ENCODE measurements at regions not wholly inside any gene's neighbourhood (a gene's known extent, or its start where the extent isn't known, plus 50 kb on each side); places are given as distances from the start of the nearest gene placed in this dataset.

DNA sequence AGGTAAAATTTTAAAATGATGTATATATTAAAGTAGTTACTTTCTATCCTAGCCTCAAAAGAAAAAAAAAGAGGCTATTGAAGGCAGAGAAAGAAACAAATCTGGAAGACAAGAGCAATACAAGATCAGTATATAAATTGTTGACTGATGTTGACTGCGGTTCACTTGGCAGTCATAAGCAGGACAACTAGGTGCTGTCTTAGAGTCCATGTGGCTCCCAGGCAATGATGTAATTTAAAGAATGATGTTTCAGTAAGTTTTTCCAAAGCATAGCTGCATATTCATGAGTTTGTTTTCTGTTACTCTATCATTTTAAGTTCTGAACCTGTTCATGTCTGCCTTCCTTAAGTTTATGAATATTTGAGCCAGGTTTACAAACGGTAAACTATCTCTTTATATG lies 630.2 kb downstream of the FAT4 start:
- Histone ChIP-seq H3K27me3 (replicated peaks) (no peaks in the 10 kb centered on the region), H3K4me3 (ENCODE audit: low read depth, low read length) (no peak overlapping the region), H3K27ac (no peak overlapping the region), H3K36me3 (replicated peaks) (no peaks in the 10 kb centered on the region)
- no peak for DNase-seq
- TF ChIP-seq, protein P1, sequence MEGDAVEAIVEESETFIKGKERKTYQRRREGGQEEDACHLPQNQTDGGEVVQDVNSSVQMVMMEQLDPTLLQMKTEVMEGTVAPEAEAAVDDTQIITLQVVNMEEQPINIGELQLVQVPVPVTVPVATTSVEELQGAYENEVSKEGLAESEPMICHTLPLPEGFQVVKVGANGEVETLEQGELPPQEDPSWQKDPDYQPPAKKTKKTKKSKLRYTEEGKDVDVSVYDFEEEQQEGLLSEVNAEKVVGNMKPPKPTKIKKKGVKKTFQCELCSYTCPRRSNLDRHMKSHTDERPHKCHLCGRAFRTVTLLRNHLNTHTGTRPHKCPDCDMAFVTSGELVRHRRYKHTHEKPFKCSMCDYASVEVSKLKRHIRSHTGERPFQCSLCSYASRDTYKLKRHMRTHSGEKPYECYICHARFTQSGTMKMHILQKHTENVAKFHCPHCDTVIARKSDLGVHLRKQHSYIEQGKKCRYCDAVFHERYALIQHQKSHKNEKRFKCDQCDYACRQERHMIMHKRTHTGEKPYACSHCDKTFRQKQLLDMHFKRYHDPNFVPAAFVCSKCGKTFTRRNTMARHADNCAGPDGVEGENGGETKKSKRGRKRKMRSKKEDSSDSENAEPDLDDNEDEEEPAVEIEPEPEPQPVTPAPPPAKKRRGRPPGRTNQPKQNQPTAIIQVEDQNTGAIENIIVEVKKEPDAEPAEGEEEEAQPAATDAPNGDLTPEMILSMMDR (IDR thresholded peaks at IDR 0.05; ENCODE audit: low read depth, low read length, missing control alignments) = no peak
- in situ Hi-C loops (cut with HindIII; ENCODE audit: low pct_ligation_motif_present, low sequenced_read_pairs) = no loop called here

DNA sequence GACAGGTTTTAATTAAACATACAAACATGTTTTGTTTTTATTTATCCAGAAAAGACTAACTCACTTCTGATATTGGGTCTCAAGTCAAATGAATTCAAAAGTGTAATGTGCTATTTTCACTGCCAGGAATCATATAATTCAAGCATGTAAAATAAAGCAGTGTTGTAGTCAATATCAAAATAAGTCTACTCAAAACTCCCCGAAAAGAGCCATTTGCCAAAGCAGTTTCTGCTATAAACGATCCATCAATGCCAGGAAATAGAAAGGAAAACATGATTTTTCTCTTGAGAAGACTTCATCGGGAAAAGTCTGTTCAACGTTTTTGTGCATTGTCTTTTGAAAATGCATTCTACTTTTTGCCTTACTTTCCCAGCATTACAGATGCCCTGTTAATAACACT lies 633.3 kb downstream of the FAT4 start:
- in situ Hi-C loops (cut with HindIII; ENCODE audit: low pct_ligation_motif_present, low sequenced_read_pairs) = no loop called here
- no peaks in the 10 kb centered on the region for H3K27me3 ChIP-seq (replicated peaks)
- DNase-seq = no peak
- TF ChIP-seq, protein P1 (IDR thresholded peaks at IDR 0.05; ENCODE audit: low read depth, low read length, missing control alignments) = no peak
- H3K36me3 ChIP-seq (replicated peaks) = no peaks in the 10 kb centered on the region
- H3K27ac ChIP-seq = no peak overlapping the region
- no peak overlapping the region for H3K4me3 ChIP-seq (ENCODE audit: low read depth, low read length)

DNA sequence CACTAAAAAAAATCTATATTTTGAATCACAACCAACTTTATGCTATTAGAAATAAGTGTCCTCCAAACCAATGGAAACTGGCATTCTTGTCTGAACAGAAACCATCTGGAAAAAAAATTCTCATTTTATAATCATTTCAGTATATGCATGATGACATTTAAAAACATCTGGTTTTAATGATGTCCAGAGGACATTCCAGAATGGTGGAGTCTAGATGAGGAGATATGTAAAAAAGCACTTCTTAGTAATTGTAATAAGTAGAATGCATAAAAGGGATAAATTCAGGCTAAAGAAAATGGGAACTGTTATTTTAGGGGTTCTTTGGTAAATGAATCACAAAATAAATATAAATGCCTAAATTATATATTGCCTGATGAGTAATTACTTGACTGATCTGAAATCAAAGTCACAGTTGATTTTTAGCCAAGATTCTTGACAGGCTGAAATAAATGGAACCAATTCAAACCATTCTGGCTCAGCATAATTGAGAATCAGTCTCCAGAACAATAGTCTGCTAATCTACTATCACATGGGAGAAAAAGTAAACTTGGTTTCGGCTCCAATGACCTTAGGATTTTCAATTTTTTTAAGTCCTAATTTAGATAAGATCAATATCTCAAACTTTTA lies 636.6 kb downstream of the FAT4 start:
- Histone ChIP-seq H3K36me3 (replicated peaks) (no peaks in the 10 kb centered on the region), H3K27me3 (replicated peaks) (no peaks in the 10 kb centered on the region), H3K4me3 (ENCODE audit: low read depth, low read length) (no peak overlapping the region), H3K27ac (no peak overlapping the region)
- no peak for DNase-seq
- TF ChIP-seq, protein P1 (IDR thresholded peaks at IDR 0.05; ENCODE audit: low read depth, low read length, missing control alignments) = no peak
- in situ Hi-C loops (cut with HindIII; ENCODE audit: low pct_ligation_motif_present, low sequenced_read_pairs) = no loop called here

DNA sequence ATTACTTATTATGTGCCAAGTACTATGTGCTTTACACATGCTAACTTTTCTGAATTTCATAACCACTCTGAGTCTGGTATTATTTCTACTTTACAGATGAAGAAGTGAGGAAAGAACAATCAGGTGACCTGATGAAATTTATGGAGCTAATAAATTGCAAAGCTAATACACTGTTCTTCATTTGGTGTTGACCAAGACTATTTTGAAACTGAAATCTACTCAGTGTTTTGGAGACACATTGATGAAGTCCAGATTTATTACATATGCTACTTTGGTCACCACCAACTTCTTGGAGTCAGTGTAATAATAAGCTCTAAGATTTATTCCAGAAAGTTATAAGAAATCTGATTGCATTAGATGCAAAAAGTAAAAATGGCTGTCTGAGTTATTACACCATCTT lies 637.9 kb downstream of the FAT4 start:
- in situ Hi-C loops (cut with HindIII; ENCODE audit: low pct_ligation_motif_present, low sequenced_read_pairs) = no loop called here
- Histone ChIP-seq H3K4me3 (ENCODE audit: low read depth, low read length) (no peak overlapping the region), H3K27me3 (replicated peaks) (no peaks in the 10 kb centered on the region), H3K36me3 (replicated peaks) (no peaks in the 10 kb centered on the region), H3K27ac (no peak overlapping the region)
- DNase-seq = no peak
- TF ChIP-seq, protein P1 (IDR thresholded peaks at IDR 0.05; ENCODE audit: low read depth, low read length, missing control alignments) = no peak

DNA sequence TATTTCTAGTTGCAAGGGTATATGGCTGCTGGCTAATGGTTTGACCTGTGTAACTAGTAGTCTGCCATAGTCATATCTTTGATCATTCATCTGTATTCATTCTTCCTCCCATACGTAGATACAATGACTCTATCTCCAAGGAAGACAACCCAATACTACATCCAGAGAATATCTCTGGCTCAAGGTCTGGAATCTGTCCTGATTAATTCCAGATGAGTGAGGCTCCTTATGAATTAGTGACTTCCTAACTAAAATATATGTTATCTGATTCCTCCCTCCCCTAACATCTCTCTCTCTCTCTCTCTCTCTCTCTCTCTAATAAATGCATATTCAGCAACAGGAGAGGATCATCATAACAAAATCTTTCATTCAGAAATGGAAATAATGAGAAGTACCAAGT lies 641.5 kb downstream of the FAT4 start:
- TF ChIP-seq, protein P1 (IDR thresholded peaks at IDR 0.05; ENCODE audit: low read depth, low read length, missing control alignments) = no peak
- no peak for DNase-seq
- Histone ChIP-seq H3K27me3 (replicated peaks) (no peaks in the 10 kb centered on the region), H3K4me3 (ENCODE audit: low read depth, low read length) (no peak overlapping the region), H3K36me3 (replicated peaks) (no peaks in the 10 kb centered on the region), H3K27ac (no peak overlapping the region)
- in situ Hi-C loops (cut with HindIII; ENCODE audit: low pct_ligation_motif_present, low sequenced_read_pairs) = no loop called here

DNA sequence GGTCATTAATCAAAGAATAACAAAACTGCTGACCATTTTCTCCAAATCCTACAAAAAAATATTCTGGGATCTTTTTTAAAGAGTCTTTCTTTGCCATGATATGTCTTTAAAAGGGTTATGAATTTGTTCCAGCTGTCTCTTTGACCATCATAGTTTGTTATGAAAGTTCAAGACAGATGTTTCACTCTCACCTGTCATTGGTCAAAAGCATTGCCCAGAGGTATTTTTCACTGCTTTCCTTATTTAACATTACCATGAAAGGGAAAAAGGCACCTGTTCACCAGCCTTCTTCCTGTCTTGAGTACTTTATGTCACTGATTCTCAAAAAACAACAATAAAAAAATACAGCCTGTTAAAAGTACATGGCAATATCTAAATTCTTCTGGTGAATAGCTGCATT lies 643.8 kb downstream of the FAT4 start:
- TF ChIP-seq, protein P1 (IDR thresholded peaks at IDR 0.05; ENCODE audit: low read depth, low read length, missing control alignments) = no peak
- Histone ChIP-seq H3K36me3 (replicated peaks) (no peaks in the 10 kb centered on the region), H3K4me3 (ENCODE audit: low read depth, low read length) (no peak overlapping the region), H3K27me3 (replicated peaks) (no peaks in the 10 kb centered on the region), H3K27ac (no peak overlapping the region)
- no peak for DNase-seq
- in situ Hi-C loops (cut with HindIII; ENCODE audit: low pct_ligation_motif_present, low sequenced_read_pairs) = no loop called here
